ENCODE measurements at regions not wholly inside any gene's neighbourhood (a gene's known extent, or its start where the extent isn't known, plus 50 kb on each side); places are given as distances from the start of the nearest gene placed in this dataset.

DNA sequence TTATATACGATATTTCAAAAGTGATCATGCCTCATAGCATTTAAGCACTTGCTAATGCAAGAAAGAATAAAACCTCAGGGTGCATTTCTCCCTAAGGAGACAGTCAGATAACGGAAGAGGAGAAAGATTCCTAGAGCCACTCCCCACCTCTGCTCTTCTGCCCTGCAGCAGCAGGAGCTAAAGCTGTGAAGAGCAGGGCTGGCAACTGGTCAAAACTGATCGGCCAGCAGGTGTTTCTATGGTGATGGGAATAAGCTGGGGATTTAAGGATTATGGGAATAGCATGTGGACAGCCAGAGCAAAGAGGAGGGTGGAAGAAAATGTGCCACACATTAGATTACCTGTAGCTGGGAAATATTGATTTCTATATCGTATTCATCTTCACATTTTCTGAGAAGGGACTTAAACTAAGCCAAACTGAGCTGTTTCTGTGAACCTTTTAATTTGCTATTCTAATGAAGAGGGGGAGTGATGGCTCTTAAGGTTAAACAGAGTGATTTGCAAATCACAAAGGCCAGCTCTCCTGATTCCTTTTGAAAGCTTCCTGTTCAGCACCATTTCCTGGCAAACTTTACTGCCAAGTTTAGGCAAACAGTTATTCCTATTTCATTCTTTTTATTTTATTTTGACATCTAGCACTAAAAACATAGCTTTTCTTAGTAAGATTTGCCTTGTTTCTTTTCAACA is 268.9 kb upstream of the PFKP start:
- intact Hi-C loops (cut with DNase I, micrococcal nuclease) = no loop called here
- TF ChIP-seq, protein P1, sequence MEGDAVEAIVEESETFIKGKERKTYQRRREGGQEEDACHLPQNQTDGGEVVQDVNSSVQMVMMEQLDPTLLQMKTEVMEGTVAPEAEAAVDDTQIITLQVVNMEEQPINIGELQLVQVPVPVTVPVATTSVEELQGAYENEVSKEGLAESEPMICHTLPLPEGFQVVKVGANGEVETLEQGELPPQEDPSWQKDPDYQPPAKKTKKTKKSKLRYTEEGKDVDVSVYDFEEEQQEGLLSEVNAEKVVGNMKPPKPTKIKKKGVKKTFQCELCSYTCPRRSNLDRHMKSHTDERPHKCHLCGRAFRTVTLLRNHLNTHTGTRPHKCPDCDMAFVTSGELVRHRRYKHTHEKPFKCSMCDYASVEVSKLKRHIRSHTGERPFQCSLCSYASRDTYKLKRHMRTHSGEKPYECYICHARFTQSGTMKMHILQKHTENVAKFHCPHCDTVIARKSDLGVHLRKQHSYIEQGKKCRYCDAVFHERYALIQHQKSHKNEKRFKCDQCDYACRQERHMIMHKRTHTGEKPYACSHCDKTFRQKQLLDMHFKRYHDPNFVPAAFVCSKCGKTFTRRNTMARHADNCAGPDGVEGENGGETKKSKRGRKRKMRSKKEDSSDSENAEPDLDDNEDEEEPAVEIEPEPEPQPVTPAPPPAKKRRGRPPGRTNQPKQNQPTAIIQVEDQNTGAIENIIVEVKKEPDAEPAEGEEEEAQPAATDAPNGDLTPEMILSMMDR (IDR thresholded peaks at IDR 0.05) = no peak
- no peak for ATAC-seq
- H3K9me3 ChIP-seq = peaks cover 6% of the 10 kb centered on the region
- no peak overlapping the region for H3K4me3 ChIP-seq
- DNase-seq = no peak
- no peaks in the 10 kb centered on the region for H3K4me1 ChIP-seq (ENCODE audit: low read depth)
- no peaks in the 10 kb centered on the region for H3K36me3 ChIP-seq (ENCODE audit: low read depth)

DNA sequence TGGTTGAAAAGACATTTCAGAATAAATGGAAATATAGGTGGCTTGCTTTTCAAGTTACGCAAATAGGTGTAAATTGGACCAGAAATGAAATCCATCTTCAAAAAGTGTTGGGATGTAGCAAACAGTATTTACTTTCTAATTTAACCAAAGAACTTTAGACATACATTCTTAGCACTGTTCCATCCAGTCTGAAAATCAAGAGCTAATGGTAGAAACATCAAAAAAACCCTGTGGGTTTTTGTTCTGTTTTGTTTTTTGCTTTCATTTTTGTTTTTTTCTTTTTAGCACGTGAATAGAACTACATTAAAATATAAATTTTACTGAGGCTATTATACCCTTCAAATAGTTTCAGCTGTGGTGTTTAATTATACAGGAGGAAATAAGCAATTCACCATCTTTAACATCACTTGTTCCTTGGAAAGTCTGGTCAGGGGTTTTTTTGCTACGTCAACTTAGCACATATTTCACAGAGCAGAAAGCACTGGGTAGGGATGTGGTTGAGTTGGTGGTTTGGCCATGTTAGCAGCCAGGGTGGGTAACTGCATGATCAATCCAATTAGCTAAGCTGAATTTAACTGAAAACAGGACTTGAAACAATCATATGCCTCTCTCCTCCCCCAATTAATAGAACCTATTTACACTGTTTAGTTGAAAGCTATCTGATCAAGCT is 275.4 kb upstream of the PFKP start:
- DNase-seq (no peak), ATAC-seq (no peak)
- Histone ChIP-seq H3K4me1 (ENCODE audit: low read depth) (no peaks in the 10 kb centered on the region), H3K9me3 (peaks cover 6% of the 10 kb centered on the region), H3K4me3 (no peak overlapping the region), H3K36me3 (ENCODE audit: low read depth) (no peaks in the 10 kb centered on the region)
- intact Hi-C loops (cut with DNase I, micrococcal nuclease) = no loop called here
- TF ChIP-seq, protein P1 (IDR thresholded peaks at IDR 0.05) = no peak

DNA sequence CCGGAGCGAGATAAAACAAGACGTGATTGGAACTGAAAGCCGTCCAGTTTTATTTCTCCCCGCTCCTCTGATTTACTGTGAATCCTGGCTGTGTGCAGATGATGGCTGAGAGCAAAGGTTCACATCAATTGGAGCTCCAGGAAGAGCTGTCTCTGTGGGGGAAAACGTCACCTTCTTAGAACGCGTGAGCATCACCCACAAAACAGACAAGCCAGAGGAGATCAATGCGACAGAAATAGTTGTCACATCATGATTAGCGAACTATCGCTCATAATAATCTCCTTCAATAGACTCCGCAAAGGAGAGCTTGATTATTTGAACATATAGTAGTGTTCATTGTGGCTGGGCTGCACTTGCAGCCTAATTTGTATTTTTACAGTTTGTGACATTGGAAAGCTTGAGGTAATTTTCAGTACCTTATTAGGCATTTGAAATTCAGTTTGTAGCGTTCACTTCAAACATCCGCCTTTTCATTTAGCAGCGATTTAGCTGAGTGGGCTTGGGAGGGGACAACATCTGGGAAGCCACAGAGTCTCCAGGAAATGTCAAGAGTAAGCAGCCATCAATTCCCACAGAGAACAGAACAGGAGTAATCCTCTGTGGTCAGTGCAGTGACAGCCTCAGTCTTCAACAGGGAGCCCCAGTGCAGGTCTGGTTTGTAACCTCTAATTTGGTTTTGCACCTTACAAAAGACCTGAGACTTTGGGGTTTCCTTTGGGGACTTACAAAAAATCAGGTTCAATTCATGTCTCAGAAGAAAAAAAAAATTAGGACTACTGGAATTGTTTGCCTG is 276.8 kb upstream of the PFKP start:
- no peak for DNase-seq

DNA sequence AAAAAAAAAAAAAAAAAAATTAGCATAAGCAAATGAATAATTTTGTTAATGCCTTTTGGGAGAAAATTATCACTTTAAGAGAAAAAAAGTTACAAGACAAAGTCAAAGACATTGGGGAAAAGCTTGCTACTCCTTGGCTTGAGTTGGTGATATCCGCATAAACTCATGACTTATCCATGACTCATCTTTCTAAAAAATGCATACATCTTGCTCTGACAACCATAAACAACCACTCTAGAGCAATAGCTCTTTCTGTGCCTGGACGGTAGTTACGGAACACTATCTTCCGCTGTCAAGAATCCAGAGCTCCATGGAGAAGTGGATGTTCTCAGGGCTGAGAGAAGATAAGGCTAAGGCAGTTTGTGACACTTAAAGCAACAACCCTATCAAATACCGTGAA is 281.1 kb upstream of the PFKP start:
- no peak for DNase-seq
- no peak for ATAC-seq
- intact Hi-C loops (cut with DNase I, micrococcal nuclease) = no loop called here
- TF ChIP-seq, protein P1 (IDR thresholded peaks at IDR 0.05) = no peak
- Histone ChIP-seq H3K36me3 (ENCODE audit: low read depth) (no peaks in the 10 kb centered on the region), H3K9me3 (no peaks in the 10 kb centered on the region), H3K4me1 (ENCODE audit: low read depth) (no peaks in the 10 kb centered on the region), H3K4me3 (no peak overlapping the region)

More for the DNA sequence above, 276.8 kb upstream of the PFKP start:
- Histone ChIP-seq H3K36me3 (ENCODE audit: low read depth) (no peaks in the 10 kb centered on the region), H3K4me3 (no peak overlapping the region), H3K9me3 (no peaks in the 10 kb centered on the region), H3K4me1 (ENCODE audit: low read depth) (no peaks in the 10 kb centered on the region)
- no peak for ATAC-seq
- TF ChIP-seq, protein P1 (IDR thresholded peaks at IDR 0.05) = no peak
- intact Hi-C loops (cut with DNase I, micrococcal nuclease) = no loop called here

DNA sequence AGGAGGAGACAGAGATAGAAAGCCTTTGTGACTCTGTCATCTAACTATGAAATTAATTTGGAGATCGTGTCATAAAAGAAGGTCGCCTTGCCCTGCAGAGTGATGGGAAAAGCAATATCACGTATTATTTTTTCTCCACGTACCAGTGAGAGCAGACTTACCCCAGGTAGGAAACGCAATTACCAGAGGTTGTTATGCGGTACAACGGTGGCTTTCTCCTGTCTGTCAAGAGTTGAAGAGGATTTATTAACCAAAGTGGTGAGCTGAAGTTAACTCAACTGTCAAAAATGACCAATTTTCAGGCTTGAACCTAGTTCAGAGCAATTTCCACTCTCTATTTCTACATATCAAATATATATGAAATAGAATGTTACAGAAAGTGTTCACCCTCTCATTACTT is 282.6 kb upstream of the PFKP start:
- Histone ChIP-seq H3K4me1 (ENCODE audit: low read depth) (no peaks in the 10 kb centered on the region), H3K4me3 (no peak overlapping the region), H3K36me3 (ENCODE audit: low read depth) (no peaks in the 10 kb centered on the region), H3K9me3 (no peaks in the 10 kb centered on the region)
- TF ChIP-seq, protein P1 (IDR thresholded peaks at IDR 0.05) = no peak
- intact Hi-C loops (cut with DNase I, micrococcal nuclease) = no loop called here
- ATAC-seq (no peak), DNase-seq (no peak)

Measured in mucosa of descending colon (tissue), 3 donors.